GM12864 (cell line): ENCODE measurements at regions not wholly inside any gene's neighbourhood (a gene's known extent, or its start where the extent isn't known, plus 50 kb on each side); places are given as distances from the start of the nearest gene placed in this dataset.
A peak's percentile ranks its signal among the peaks of the same experiment; 100 is the strongest.

Experiments used
- DNase-seq: peaks from one replicate; pipeline ENCODE4 v3.0.0-alpha.2; 2011; ENCODE audit warnings: low read depth
- H3K4me3 ChIP-seq: 2 replicates; pipeline ENCODE4 v1.5.1; 2011; ENCODE audit warnings: mild to moderate bottlenecking, low read depth, low read length, control low read depth
- TF ChIP-seq, protein P1 (sequence below): IDR thresholded peaks from 2 replicates; pipeline ENCODE4 v1.5.1; 2011; ENCODE audit warnings: low read depth, mild to moderate bottlenecking, moderate library complexity, low read length, control low read depth, inconsistent platforms; ENCODE audit errors: missing control alignments

- no peak overlapping the region for H3K4me3 ChIP-seq
- DNase-seq: no peak
- TF ChIP-seq, protein P1, sequence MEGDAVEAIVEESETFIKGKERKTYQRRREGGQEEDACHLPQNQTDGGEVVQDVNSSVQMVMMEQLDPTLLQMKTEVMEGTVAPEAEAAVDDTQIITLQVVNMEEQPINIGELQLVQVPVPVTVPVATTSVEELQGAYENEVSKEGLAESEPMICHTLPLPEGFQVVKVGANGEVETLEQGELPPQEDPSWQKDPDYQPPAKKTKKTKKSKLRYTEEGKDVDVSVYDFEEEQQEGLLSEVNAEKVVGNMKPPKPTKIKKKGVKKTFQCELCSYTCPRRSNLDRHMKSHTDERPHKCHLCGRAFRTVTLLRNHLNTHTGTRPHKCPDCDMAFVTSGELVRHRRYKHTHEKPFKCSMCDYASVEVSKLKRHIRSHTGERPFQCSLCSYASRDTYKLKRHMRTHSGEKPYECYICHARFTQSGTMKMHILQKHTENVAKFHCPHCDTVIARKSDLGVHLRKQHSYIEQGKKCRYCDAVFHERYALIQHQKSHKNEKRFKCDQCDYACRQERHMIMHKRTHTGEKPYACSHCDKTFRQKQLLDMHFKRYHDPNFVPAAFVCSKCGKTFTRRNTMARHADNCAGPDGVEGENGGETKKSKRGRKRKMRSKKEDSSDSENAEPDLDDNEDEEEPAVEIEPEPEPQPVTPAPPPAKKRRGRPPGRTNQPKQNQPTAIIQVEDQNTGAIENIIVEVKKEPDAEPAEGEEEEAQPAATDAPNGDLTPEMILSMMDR: no peak
Measured at GRCh38 chr1:184215274-184215925, 163.9 kb downstream of the TSEN15 start.

DNA sequence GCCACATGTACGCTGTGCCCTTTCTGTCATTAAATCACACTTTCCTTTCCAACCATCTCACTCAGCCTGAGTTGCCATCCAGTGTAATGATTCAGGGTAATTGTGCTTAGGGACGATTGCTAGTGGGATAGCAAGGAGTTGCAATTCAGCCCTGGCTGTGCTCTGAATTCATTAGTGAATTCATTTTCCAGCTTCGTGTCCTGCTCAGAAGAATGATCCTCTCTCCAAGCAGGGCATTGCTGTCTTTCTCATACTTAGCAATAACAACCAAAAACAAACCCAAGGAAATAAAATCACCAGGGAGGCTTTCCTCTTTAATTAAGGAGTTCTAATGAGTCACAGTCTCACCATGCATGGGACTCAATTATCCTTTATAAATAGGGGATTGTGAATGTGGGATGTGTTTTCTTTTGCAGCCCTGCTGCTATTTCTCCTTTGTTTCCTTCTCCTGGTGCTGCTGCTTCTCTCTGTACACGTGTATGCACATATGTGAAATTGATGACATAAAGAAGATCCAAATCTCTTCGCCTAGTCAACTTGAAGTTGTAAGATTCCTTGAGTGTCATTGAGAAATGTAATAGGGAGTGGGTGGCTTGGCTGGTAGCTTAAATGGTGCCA, 167.0 kb downstream of the TSEN15 start:
- H3K4me3 ChIP-seq: no peak overlapping the region
- no peak for DNase-seq
- TF ChIP-seq, protein P1: no peak

GRCh38 chr1:184219414-184219813, 167.4 kb upstream of the C1orf21 start:
- TF ChIP-seq, protein P1: no peak
- no peak overlapping the region for H3K4me3 ChIP-seq
- no peak for DNase-seq

DNA sequence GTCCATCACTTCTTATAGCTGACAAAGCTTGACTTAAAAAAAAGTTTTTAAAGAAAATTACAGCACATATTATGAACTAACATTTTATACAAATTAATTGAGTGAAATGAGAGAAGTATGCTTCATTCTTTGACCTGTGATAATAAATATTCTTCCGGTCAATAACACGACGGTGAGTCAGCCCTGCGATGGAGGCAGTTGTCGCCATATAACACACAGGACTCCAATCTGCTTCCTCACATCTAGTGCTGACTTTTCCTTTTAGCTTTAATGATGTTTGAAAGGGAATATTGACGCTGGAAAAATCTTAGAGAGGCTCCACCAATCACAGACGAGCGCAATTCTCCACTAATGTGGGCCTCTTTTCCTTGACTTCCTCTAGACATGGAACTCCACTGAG, 166.9 kb upstream of the C1orf21 start:
- H3K4me3 ChIP-seq: no peak overlapping the region
- no peak for DNase-seq
- TF ChIP-seq, protein P1: no peak

- no peak for DNase-seq
- no peak overlapping the region for H3K4me3 ChIP-seq
- TF ChIP-seq, protein P1: no peak
Measured at GRCh38 chr1:184221087-184221486, 165.7 kb upstream of the C1orf21 start.

DNA sequence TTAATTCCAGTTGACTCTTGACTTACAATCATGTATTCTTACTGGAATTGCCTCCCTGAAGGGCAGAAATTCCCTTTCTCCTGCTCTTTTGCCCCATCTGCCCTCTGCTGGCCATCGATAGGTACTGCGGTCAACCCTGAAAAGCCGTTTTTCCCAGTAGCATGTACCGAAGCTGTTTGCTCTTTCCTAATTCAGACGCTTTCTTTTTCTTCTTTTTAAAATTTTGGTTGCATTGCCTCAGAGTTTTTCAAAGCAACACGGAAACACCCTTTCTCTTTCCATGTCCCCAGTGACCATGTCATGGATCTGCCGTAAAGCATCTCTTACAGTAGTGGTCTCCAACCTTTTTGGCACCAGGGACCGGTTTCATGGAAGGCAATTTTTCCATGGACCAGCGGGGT, 164.2 kb upstream of the C1orf21 start:
- TF ChIP-seq, protein P1: peak; percentile 96
- no peak overlapping the region for H3K4me3 ChIP-seq

DNA sequence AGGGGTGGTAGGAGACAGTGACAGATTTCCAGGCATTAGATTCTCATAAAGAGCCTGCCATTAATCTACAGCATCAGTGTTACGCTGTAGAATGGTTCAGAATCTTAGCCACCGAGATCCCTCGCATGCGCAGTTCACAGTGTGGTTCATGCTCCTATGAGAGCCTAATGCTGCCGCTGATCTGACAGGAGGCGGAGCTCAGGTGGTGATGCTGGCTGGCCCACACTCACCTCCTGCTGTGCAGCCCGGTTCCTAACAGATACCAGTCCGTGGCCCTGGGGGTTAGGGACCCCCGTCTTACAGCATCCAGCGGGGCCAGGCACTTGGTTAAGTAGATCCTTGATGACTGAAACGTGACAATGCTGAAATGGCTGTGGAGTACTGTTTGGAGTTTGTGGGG, 163.6 kb upstream of the C1orf21 start:
- TF ChIP-seq, protein P1: no peak
- H3K4me3 ChIP-seq: no peak overlapping the region
- DNase-seq: no peak

More for the DNA sequence above, 164.2 kb upstream of the C1orf21 start:
- DNase-seq: no peak
